Choroid plexus epithelial cell (primary cell): ENCODE measurements at regions not wholly inside any gene's neighbourhood (a gene's known extent, or its start where the extent isn't known, plus 50 kb on each side); places are given as distances from the start of the nearest gene placed in this dataset.

Experiments used
- DNase-seq: peaks from one replicate; pipeline ENCODE4 v3.0.0-alpha.2; 2010; ENCODE audit warnings: low read depth
- H3K4me3 ChIP-seq: 2 replicates; pipeline ENCODE4 v1.5.1; 2011; ENCODE audit warnings: low read depth, mild to moderate bottlenecking, control low read depth, low read length, moderate library complexity
- TF ChIP-seq, protein P1 (sequence below): conservative IDR thresholded peaks from 2 replicates; pipeline ENCODE4 v1.5.1; 2011; ENCODE audit warnings: low read depth, mild to moderate bottlenecking, control low read depth, inconsistent platforms, low read length, moderate library complexity

DNA sequence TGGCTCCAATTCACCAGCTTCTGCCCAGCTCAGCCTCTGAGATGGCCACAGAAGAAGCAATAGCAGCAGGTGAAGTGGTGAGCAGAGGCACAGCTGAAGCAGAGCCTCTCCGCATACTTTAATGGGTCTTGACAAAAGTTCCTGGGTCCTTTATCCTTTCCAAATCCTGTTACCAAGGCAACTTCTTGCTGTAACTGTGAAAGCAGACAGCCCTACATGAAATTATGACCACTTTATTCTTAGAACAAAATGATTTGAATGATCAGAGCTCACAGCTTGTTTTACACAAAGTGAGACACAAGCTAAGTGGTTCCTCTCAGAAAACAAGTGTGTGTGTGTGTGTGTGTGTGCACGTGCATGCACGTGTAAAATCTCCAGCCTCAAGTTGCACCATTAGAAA, 245.6 kb downstream of the HTR7 start:
- DNase-seq = no peak
- H3K4me3 ChIP-seq = no peak overlapping the region
- TF ChIP-seq, protein P1, sequence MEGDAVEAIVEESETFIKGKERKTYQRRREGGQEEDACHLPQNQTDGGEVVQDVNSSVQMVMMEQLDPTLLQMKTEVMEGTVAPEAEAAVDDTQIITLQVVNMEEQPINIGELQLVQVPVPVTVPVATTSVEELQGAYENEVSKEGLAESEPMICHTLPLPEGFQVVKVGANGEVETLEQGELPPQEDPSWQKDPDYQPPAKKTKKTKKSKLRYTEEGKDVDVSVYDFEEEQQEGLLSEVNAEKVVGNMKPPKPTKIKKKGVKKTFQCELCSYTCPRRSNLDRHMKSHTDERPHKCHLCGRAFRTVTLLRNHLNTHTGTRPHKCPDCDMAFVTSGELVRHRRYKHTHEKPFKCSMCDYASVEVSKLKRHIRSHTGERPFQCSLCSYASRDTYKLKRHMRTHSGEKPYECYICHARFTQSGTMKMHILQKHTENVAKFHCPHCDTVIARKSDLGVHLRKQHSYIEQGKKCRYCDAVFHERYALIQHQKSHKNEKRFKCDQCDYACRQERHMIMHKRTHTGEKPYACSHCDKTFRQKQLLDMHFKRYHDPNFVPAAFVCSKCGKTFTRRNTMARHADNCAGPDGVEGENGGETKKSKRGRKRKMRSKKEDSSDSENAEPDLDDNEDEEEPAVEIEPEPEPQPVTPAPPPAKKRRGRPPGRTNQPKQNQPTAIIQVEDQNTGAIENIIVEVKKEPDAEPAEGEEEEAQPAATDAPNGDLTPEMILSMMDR = no peak

GRCh38 chr10:90614631-90615030, 243.2 kb downstream of the HTR7 start:
- TF ChIP-seq, protein P1 = no peak
- DNase-seq = no peak
- H3K4me3 ChIP-seq = no peak overlapping the region

DNA sequence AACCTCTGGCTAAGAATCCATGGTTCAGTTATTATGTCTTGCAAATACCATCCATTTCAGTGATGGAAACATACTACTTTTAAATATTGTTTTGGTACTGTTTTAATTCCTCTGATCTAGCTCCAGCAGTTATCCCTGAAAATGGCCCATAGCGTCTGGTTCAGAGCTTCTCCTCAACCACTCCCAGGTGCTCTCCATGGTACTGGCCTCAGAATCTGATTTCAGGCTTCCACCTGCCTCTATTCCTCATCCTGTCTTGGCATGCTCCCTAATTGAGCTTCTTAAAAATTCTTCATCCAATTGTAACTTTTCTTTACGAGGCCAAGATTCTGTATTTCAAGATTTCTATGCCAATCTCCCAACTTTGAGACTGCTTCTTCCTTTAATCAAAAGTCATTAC, 236.3 kb downstream of the HTR7 start:
- H3K4me3 ChIP-seq = no peak overlapping the region
- TF ChIP-seq, protein P1 = no peak
- DNase-seq = peak; percentile 39

- TF ChIP-seq, protein P1 = no peak
- DNase-seq = no peak
- H3K4me3 ChIP-seq = no peak overlapping the region
Observed at GRCh38 chr10:90635111-90635765, 222.6 kb downstream of the HTR7 start.

DNA sequence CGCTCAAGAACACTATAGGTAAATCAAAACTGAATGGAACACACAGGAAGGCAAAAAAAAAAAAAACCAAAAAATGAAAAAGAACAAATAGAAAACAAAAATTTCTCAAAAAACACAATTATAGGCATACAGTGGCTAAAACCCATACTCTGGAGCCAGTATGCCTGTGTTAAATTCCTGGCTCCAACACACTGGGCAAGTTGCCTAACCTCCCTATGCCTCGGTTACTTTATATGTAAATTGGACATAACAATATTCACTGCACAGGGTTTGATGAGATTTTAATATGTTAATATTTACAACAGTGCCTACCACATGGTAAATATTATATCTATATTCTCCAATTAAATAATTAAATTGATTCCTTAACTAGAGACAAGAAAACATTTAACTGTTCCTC, 217.1 kb downstream of the HTR7 start:
- TF ChIP-seq, protein P1 = no peak
- no peak overlapping the region for H3K4me3 ChIP-seq
- no peak for DNase-seq

DNA sequence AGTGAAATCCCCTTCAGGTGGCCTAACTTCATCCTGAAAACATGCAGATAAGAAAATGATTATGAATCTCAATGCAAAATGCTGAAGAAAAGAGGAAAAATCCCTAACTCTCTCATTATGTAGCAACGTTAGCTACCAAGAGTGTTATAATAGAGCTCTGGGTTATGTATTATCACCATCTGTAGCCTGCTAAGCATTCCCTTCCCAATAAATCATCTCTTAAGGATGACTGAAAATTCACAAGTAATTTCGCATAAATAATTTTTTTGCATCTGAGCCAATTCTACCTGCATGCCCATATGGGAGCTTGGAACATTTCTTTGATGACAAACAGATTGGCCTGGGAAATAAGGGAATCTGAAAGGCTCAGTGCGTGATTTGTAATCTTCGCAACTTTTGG, 216.1 kb downstream of the HTR7 start:
- no peak overlapping the region for H3K4me3 ChIP-seq
- TF ChIP-seq, protein P1 = no peak

DNA sequence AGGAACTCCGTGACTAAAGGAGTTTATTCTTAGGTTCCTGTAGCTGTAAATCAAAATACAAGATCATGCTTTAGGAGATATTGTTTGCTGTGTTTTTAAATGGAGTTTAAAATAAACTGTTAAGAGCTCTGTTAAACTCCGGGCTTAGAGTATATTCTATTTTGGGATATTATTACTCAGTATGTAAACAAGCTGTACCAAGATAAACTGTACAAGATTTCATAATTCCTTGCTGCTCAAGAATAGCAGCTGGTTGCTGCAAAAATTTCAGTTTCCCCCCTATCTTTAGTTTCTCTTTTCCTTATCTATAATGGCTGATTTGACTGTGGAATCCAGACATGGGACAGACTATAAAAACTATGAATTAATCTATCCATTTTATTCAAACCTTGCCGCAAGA, 215.7 kb downstream of the HTR7 start:
- TF ChIP-seq, protein P1 = no peak
- DNase-seq = peak; percentile 71
- no peak overlapping the region for H3K4me3 ChIP-seq

More for the DNA sequence above, 216.1 kb downstream of the HTR7 start:
- DNase-seq = no peak
